ENCODE measurements at regions not wholly inside any gene's neighbourhood (a gene's known extent, or its start where the extent isn't known, plus 50 kb on each side); places are given as distances from the start of the nearest gene placed in this dataset.

DNA sequence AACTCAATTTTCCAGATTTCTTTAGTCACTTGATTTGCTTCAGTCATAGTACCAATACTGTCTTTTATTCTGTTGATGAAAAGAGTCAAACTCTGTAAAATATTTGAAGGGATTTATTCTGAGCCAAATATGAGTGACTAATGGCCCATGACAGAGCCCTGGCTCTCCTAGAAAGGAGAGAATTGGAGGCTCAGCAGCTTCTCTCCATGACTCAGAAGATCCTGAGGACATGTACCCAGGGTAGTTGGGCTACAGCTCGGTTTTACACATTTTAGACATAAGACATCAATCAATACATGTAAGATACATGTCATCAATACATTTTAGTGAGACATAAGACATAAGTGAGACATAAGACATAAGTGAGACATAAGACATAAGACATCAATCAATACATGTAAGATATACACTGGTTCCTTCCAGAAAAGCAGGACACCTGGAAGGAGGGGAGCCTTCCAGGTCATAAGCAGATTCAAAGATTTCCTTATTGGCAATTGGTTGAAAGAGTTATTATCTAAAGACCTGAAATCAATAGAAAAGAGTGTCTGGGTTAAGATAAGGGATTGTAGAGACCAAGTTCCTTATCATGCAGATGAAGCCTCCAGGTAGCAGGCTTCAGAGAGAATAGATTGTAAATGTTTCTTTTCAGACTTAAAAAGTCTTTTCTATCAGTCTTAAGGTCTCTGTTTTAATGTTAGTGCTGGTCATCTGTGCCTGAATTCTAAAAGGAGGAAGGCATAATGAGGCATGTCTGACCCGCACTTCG lies 179.8 kb upstream of the RFC3 start:
- H3K9me3 ChIP-seq (ENCODE audit: control insufficient read depth in 3 of 3, low read length in 3 of 3) = no peaks in the 10 kb centered on the region
- H3K9ac ChIP-seq (ENCODE audit: low read depth in 1 of 3, low read length in 3 of 3) = no peak overlapping the region
- H3K4me1 ChIP-seq (ENCODE audit: control insufficient read depth in 3 of 3, insufficient read depth in 3 of 3, low read length in 3 of 3) = peaks cover 7 to 11% (median 8%) of the 10 kb centered on the region in 3 donors
- no peak overlapping the region for H3K27ac ChIP-seq (ENCODE audit: low read depth, low read length)
- no peak overlapping the region for H3K4me3 ChIP-seq (ENCODE audit: low read length in 3 of 3)
- no peaks in the 10 kb centered on the region for H3K36me3 ChIP-seq (ENCODE audit: control insufficient read depth in 3 of 3, insufficient read depth in 3 of 3, low read length in 3 of 3)
- no peaks in the 10 kb centered on the region for H3K27me3 ChIP-seq (ENCODE audit: control insufficient read depth in 3 of 3, insufficient read depth in 3 of 3, low read length in 3 of 3)

DNA sequence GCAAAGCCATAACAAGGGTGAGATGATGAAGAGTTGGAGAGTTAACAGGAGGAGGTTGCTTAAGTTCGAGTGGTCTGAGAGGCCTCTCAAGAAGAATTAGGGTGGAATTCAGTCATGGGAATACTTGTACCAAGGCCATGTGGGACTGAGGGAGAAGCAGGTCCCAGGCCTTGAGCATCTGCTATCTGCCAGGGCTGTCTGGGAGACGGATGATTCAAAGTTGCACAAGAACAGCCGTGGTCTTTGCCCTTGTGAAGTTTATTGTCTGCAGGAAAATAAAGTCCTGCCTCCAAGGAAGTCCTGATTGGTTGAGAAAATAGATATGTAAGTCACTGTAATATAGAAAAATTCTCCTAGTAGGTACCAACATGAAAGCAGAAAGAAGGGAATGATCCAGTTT lies 178.8 kb upstream of the RFC3 start:
- H3K4me1 ChIP-seq (ENCODE audit: control insufficient read depth in 3 of 3, insufficient read depth in 3 of 3, low read length in 3 of 3) = peaks cover 15 to 18% (median 18%) of the 10 kb centered on the region in 3 donors
- H3K9me3 ChIP-seq (ENCODE audit: control insufficient read depth in 3 of 3, low read length in 3 of 3) = no peaks in the 10 kb centered on the region
- no peak overlapping the region for H3K4me3 ChIP-seq (ENCODE audit: low read length in 3 of 3)
- no peak overlapping the region for H3K9ac ChIP-seq (ENCODE audit: low read depth in 1 of 3, low read length in 3 of 3)
- no peaks in the 10 kb centered on the region for H3K36me3 ChIP-seq (ENCODE audit: control insufficient read depth in 3 of 3, insufficient read depth in 3 of 3, low read length in 3 of 3)
- H3K27ac ChIP-seq (ENCODE audit: low read depth, low read length) = no peak overlapping the region
- no peaks in the 10 kb centered on the region for H3K27me3 ChIP-seq (ENCODE audit: control insufficient read depth in 3 of 3, insufficient read depth in 3 of 3, low read length in 3 of 3)

DNA sequence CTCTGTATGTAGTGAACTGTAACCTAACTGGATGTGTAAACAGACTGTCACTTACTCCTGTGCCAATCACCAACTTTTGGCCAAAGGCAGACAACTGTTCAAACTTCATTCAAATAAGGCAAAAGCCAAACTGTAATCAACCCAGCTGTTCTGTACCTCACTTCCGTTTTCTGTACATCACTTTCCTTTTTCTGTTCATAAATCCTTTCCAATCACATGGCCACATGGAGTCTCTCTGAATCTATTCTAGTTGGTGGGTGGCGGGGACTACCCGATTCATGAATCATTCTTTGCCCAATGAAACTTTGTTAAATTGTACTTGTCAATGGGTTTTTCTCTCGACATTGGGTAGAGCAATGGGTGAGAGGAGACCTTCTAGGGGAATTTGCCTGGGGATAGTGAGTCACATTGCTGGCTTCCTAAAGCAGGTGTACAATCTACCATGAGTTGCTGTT lies 178.3 kb upstream of the RFC3 start:
- no peaks in the 10 kb centered on the region for H3K36me3 ChIP-seq (ENCODE audit: control insufficient read depth in 3 of 3, insufficient read depth in 3 of 3, low read length in 3 of 3)
- peaks cover 17 to 23% (median 20%) of the 10 kb centered on the region in 3 donors for H3K4me1 ChIP-seq (ENCODE audit: control insufficient read depth in 3 of 3, insufficient read depth in 3 of 3, low read length in 3 of 3)
- H3K4me3 ChIP-seq (ENCODE audit: low read length in 3 of 3) = no peak overlapping the region
- no peaks in the 10 kb centered on the region for H3K27me3 ChIP-seq (ENCODE audit: control insufficient read depth in 3 of 3, insufficient read depth in 3 of 3, low read length in 3 of 3)
- no peaks in the 10 kb centered on the region for H3K9me3 ChIP-seq (ENCODE audit: control insufficient read depth in 3 of 3, low read length in 3 of 3)
- no peak overlapping the region for H3K9ac ChIP-seq (ENCODE audit: low read depth in 1 of 3, low read length in 3 of 3)
- no peak overlapping the region for H3K27ac ChIP-seq (ENCODE audit: low read depth, low read length)

DNA sequence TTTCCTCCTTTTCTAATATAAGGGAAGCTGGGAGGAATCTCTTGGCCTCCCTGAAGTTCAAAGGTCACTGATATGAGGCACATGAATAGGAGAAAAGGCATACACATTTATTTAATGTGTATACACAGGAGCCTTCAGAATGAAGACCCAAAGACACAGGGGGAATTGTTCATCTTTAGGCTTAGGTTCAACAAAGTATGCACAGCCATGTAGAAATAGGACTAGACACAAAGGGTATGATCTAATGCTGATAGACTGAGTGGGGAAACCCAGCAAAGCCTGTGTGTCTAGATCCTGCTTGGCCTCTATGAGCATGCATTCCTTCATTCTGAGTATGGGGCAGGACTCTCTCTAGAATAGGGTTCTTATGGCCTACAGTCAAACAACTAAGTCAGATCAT lies 177.1 kb upstream of the RFC3 start:
- no peak overlapping the region for H3K4me3 ChIP-seq (ENCODE audit: low read length in 3 of 3)
- H3K27ac ChIP-seq (ENCODE audit: low read depth, low read length) = no peak overlapping the region
- H3K36me3 ChIP-seq (ENCODE audit: control insufficient read depth in 3 of 3, insufficient read depth in 3 of 3, low read length in 3 of 3) = no peaks in the 10 kb centered on the region
- peaks cover 17 to 23% (median 20%) of the 10 kb centered on the region in 3 donors for H3K4me1 ChIP-seq (ENCODE audit: control insufficient read depth in 3 of 3, insufficient read depth in 3 of 3, low read length in 3 of 3)
- H3K9ac ChIP-seq (ENCODE audit: low read depth in 1 of 3, low read length in 3 of 3) = no peak overlapping the region
- H3K9me3 ChIP-seq (ENCODE audit: control insufficient read depth in 3 of 3, low read length in 3 of 3) = no peaks in the 10 kb centered on the region
- no peaks in the 10 kb centered on the region for H3K27me3 ChIP-seq (ENCODE audit: control insufficient read depth in 3 of 3, insufficient read depth in 3 of 3, low read length in 3 of 3)

DNA sequence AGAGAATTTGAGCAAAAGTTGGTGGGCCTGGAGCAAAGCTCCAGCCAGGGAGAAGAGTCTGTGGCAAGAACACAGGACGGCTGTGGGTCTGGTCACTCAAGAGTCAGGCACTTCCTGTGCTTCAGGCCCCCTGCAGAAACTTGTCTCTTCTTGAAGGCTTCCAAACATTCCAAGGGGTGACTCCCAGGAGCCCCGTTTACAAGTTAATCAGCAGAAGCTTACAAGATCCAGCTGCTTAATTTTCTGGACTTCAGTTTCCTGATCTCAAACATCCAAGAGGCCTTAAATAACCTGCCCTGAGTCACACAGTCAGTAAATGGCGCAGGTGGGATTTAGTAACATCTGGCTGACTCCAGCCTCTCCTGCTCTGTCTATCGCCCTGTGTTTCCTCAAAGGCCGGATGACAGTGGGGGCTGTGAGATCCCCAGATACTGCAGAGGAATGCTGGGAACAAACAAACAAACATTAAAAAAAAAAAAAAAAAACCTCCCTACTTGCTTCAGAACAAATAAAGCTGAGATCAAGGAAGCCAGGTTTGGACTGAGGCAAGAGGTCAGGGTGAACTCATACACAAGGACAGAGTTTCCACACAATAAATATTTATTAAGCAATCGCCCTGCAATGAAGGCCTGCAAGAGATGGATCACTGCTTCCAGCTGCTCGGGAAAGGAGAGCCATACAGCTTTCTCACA lies 175.4 kb upstream of the RFC3 start:
- Histone ChIP-seq H3K9me3 (ENCODE audit: control insufficient read depth in 3 of 3, low read length in 3 of 3) (no peaks in the 10 kb centered on the region), H3K27me3 (ENCODE audit: control insufficient read depth in 3 of 3, insufficient read depth in 3 of 3, low read length in 3 of 3) (no peaks in the 10 kb centered on the region), H3K4me3 (ENCODE audit: low read length in 3 of 3) (no peak overlapping the region), H3K4me1 (ENCODE audit: control insufficient read depth in 3 of 3, insufficient read depth in 3 of 3, low read length in 3 of 3) (peaks cover 17 to 23% (median 20%) of the 10 kb centered on the region in 3 donors), H3K9ac (ENCODE audit: low read depth in 1 of 3, low read length in 3 of 3) (no peak overlapping the region), H3K27ac (ENCODE audit: low read depth, low read length) (peak overlapping the region; percentile 64), H3K36me3 (ENCODE audit: control insufficient read depth in 3 of 3, insufficient read depth in 3 of 3, low read length in 3 of 3) (no peaks in the 10 kb centered on the region)

DNA sequence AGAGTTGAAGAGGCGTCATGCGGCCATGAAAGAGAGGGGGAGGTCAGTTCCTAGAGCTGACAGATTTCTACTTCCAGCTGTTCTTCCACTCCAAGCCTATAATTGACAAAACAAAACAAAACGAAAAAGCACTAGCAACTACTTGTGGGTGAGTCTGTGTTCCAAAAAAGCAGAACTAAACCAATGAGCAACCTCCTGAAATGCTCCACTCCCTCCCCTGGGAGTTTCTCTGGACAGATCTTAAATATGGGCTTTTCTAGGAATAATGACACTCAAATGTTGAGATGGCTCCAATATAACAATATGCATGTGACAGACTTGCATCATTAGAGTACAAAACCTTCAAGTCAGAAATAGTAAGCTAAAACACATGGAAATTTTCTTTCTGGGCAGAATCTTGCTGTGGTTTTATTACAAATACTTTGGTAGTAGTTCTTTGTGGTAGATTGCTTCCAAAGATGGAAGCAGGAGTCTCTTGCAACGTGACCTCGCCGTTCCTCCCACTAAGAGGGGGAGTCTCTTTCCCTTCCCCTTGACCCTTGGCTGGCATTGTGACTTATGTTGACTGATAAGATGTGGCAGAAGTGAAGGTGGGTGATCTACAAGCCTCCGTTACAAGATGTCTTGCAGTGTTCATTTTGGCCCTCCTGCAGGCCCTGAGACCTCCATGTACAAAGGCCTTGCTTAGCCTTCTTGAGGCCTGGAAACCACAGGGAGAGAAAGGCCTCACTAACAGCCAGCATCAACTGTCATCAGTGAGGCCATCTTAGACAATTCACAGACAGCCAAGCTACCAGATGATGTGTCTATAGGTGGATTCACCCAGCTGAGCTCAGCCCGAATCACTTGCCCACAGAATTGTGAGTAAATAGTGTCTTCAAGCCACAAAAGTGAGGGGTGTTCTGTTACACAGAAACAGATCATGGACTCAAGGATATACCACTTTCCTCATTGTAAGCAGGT lies 173.1 kb upstream of the RFC3 start:
- no peaks in the 10 kb centered on the region for H3K36me3 ChIP-seq (ENCODE audit: control insufficient read depth in 3 of 3, insufficient read depth in 3 of 3, low read length in 3 of 3)
- H3K27me3 ChIP-seq (ENCODE audit: control insufficient read depth in 3 of 3, insufficient read depth in 3 of 3, low read length in 3 of 3) = no peaks in the 10 kb centered on the region
- peak overlapping the region; percentile 36 for H3K27ac ChIP-seq (ENCODE audit: low read depth, low read length)
- no peaks in the 10 kb centered on the region for H3K9me3 ChIP-seq (ENCODE audit: control insufficient read depth in 3 of 3, low read length in 3 of 3)
- H3K4me1 ChIP-seq (ENCODE audit: control insufficient read depth in 3 of 3, insufficient read depth in 3 of 3, low read length in 3 of 3) = peaks cover 17 to 23% (median 20%) of the 10 kb centered on the region in 3 donors
- no peak overlapping the region for H3K4me3 ChIP-seq (ENCODE audit: low read length in 3 of 3)
- no peak overlapping the region for H3K9ac ChIP-seq (ENCODE audit: low read depth in 1 of 3, low read length in 3 of 3)

DNA sequence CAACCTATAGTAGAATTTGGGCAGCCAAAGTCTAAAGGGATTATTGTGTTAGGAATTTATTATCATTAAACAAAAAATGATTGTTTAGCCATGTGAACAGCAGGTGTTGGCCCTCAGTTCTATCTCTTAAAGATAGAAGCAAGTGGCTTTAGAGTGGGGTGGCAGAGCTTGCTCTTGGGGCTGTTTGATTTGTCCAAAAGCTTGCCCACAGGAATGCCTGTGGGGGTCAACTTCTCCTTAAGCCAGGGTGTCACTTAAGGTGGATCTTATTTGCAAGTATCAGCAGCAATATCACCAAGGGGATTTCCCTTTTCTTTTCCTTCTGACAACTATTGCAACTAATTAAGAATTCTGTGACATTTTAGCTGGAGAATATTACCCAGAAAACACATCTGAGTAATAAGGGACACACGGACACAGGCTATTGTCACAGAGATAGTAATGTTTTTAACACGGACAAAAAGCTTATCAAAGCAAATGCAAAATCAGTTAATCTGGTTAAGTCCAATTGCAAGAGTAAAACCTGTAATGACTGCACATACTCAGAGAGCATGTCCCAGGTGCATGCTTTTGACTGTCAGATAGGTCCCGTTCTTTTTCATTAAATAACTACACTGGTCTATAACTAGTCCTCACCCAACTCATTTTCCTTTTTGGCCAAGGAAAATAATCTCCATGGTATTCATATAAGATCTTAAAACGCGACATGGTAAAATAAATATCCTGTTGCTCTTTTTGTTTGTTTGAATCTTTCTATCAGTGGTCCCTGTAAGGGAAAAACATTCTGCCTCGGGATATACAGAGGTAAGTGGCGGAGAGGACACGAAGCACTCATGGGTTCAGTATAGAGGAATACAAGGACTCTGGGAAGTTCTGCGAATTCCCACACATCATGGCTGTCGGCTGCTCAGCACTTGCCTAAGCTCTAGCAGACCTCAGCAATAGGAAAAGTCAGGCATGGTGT lies 172.1 kb upstream of the RFC3 start:
- Histone ChIP-seq H3K9me3 (ENCODE audit: control insufficient read depth in 3 of 3, low read length in 3 of 3) (no peaks in the 10 kb centered on the region), H3K27ac (ENCODE audit: low read depth, low read length) (no peak overlapping the region), H3K4me3 (ENCODE audit: low read length in 3 of 3) (no peak overlapping the region), H3K9ac (ENCODE audit: low read depth in 1 of 3, low read length in 3 of 3) (no peak overlapping the region), H3K4me1 (ENCODE audit: control insufficient read depth in 3 of 3, insufficient read depth in 3 of 3, low read length in 3 of 3) (peaks cover 17 to 23% (median 20%) of the 10 kb centered on the region in 3 donors), H3K27me3 (ENCODE audit: control insufficient read depth in 3 of 3, insufficient read depth in 3 of 3, low read length in 3 of 3) (no peaks in the 10 kb centered on the region), H3K36me3 (ENCODE audit: control insufficient read depth in 3 of 3, insufficient read depth in 3 of 3, low read length in 3 of 3) (no peaks in the 10 kb centered on the region)

DNA sequence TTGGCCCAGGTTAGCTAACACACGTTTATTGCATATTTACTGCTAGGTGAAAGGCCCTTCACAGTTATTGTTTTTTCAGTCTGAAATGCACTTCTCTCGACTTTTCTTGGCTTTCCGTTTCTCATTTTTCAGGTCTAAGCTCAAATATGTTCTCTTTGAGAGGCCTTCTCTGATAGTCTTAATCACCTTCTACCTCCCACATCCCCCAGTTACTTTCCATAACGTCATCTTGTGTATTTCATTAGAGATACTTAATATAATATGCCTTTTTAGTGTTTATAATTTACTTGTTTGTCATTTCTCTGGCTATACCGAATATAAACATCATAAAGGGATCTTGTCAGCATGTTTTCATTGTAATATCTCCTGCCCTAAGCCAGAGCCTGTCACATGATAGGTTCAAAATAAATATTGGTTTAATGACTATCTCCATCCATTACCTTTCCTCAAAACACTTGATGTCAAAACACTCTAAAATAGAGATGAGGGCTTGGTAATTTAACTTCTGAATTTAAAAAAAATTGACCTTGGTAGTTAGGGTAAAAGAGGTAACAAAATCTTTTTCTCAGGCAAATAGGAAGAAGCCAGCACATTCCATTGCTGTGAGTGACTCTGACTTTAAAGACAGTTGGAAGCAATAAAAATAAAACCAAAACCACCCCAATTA lies 168.6 kb upstream of the RFC3 start:
- Histone ChIP-seq H3K9me3 (ENCODE audit: control insufficient read depth in 3 of 3, low read length in 3 of 3) (no peaks in the 10 kb centered on the region), H3K27ac (ENCODE audit: low read depth, low read length) (no peak overlapping the region), H3K4me3 (ENCODE audit: low read length in 3 of 3) (no peak overlapping the region), H3K9ac (ENCODE audit: low read depth in 1 of 3, low read length in 3 of 3) (no peak overlapping the region), H3K36me3 (ENCODE audit: control insufficient read depth in 3 of 3, insufficient read depth in 3 of 3, low read length in 3 of 3) (no peaks in the 10 kb centered on the region), H3K4me1 (ENCODE audit: control insufficient read depth in 3 of 3, insufficient read depth in 3 of 3, low read length in 3 of 3) (peaks cover under 1 to 3% (median under 1%) of the 10 kb centered on the region in 3 donors), H3K27me3 (ENCODE audit: control insufficient read depth in 3 of 3, insufficient read depth in 3 of 3, low read length in 3 of 3) (no peaks in the 10 kb centered on the region)

Data from skeletal muscle tissue (tissue), 3 donors.